Parathyroid adenoma (tissue), 2 donors: ENCODE measurements at regions not wholly inside any gene's neighbourhood (a gene's known extent, or its start where the extent isn't known, plus 50 kb on each side); places are given as distances from the start of the nearest gene placed in this dataset.

ENCODE experiments used
- H2AFZ ChIP-seq: fragments of 300-600 bp; sonication (generic); one replicate; pipeline ENCODE4 v1.7.0; 2017; ENCODE audit warnings: antibody characterized with exemption, mild to moderate bottlenecking
- H3K27ac ChIP-seq: fragments of 300-600 bp; sonication (generic); one replicate; pipeline ENCODE4 v1.7.0; 2017
- H3K27me3 ChIP-seq: fragments of 300-600 bp; sonication (generic); one replicate; pipeline ENCODE4 v1.7.0; 2017; ENCODE audit warnings: low read length; ENCODE audit not compliant: control insufficient read depth, insufficient read depth
- H3K36me3 ChIP-seq: fragments of 300-600 bp; sonication (generic); one replicate; pipeline ENCODE4 v1.7.0; 2017; ENCODE audit warnings: low read length; ENCODE audit not compliant: control insufficient read depth, insufficient read depth
- H3K4me1 ChIP-seq: fragments of 300-600 bp; sonication (generic); one replicate; pipeline ENCODE4 v1.7.0; 2017; ENCODE audit warnings: control low read depth
- H3K4me2 ChIP-seq: fragments of 300-600 bp; sonication (generic); one replicate; pipeline ENCODE4 v1.7.0; 2017; ENCODE audit warnings: low read length
- H3K4me3 ChIP-seq: fragments of 300-600 bp; sonication (generic); one replicate; pipeline ENCODE4 v1.7.0; 2017; ENCODE audit warnings: low read depth, low read length
- H3K79me2 ChIP-seq: fragments of 300-600 bp; sonication (generic); one replicate; pipeline ENCODE4 v1.7.0; 2017; ENCODE audit warnings: control low read depth
- H3K9ac ChIP-seq: fragments of 300-600 bp; sonication (generic); one replicate; pipeline ENCODE4 v1.7.0; 2017; ENCODE audit warnings: mild to moderate bottlenecking
- H3K9me3 ChIP-seq: fragments of 300-600 bp; sonication (generic); one replicate; pipeline ENCODE4 v1.7.0; 2017; ENCODE audit warnings: low read length; ENCODE audit not compliant: control insufficient read depth
- CTCF ChIP-seq: fragments of 300-600 bp; sonication (generic); IDR thresholded peaks from one replicate; pipeline ENCODE4 v1.7.0; 2017; ENCODE audit warnings: antibody characterized with exemption, mild to moderate bottlenecking
- donor health status: primary hyperparathyroidism.

DNA sequence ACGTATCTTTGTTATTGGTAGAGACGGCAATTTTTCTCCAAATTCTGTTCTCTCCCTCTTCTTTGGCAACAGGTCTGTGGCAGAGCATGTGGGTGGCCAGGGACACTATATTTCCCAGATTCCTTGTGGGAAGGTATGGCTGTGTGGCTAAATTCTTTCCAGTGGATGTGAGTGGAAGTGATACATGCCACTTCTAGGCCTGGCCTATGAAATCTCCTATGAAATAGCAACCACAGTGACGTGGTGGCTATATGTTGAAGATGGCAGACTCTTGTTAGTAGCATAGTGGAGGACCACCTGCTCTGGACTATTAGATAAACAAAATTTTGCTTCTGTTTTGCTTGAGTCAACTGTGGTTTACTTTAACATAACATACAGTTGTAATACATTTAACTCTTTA, 243.3 kb downstream of the IL20RB start:
- H3K9me3 ChIP-seq: no peaks in the 10 kb centered on the region

DNA sequence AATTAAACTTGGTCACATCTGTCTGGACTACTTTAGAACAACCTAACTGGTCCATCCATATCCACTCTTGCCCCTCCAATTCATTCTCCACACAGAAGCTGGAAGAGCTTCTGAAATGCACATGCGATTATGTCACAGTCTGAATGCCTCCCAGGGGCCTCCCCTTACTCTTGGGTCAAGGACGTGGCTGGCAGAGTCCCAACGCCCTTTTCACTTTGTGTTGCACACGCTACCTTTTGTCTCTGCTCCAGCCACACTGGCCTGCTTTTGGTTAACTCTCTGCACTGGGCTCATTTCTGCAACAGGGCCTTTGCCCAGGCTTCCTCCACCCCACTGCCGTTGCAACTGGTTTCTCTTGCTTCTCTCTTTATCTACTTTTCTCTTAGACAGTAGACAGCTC, 245.2 kb downstream of the IL20RB start:
- no peak for TF ChIP-seq CTCF
- H3K27ac ChIP-seq: no peak overlapping the region
- no peak overlapping the region for H2AFZ ChIP-seq
- no peak overlapping the region for H3K9ac ChIP-seq
- H3K27me3 ChIP-seq: no peaks in the 10 kb centered on the region
- no peak overlapping the region for H3K4me2 ChIP-seq
- H3K4me1 ChIP-seq: no peaks in the 10 kb centered on the region
- H3K79me2 ChIP-seq: no peaks in the 10 kb centered on the region
- no peak overlapping the region for H3K4me3 ChIP-seq
- H3K9me3 ChIP-seq: no peaks in the 10 kb centered on the region
- H3K36me3 ChIP-seq: no peaks in the 10 kb centered on the region

More for the DNA sequence above, 243.3 kb downstream of the IL20RB start:
- no peaks in the 10 kb centered on the region for H3K27me3 ChIP-seq
- H3K4me3 ChIP-seq: no peak overlapping the region
- H2AFZ ChIP-seq: no peak overlapping the region
- no peaks in the 10 kb centered on the region for H3K79me2 ChIP-seq
- H3K4me1 ChIP-seq: no peaks in the 10 kb centered on the region
- no peak for TF ChIP-seq CTCF
- no peak overlapping the region for H3K4me2 ChIP-seq
- H3K36me3 ChIP-seq: no peaks in the 10 kb centered on the region
- no peak overlapping the region for H3K9ac ChIP-seq
- no peak overlapping the region for H3K27ac ChIP-seq

DNA sequence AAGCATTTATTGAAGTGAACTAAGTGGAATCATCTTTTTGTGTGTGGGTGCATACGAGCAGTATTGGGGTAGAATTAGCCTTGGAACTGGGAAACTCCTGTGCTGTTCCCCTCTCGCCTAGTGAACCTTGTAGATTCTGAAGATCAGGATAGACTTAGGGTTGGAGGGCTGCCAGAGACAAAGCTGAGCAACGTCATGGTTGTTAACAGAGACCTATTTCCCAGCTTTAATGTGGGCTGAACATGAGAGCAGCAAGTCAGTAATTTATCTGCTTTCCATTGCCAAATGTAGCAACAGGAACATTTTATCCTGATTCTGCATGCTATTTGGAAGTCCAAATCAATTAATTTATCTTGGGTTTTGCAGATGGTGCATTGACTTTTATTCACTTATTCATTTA, 246.6 kb downstream of the IL20RB start:
- Histone ChIP-seq H3K27ac (no peak overlapping the region), H2AFZ (no peak overlapping the region), H3K27me3 (no peaks in the 10 kb centered on the region), H3K79me2 (no peaks in the 10 kb centered on the region), H3K9me3 (no peaks in the 10 kb centered on the region), H3K4me3 (no peak overlapping the region), H3K9ac (no peak overlapping the region), H3K4me1 (no peaks in the 10 kb centered on the region), H3K36me3 (no peaks in the 10 kb centered on the region), H3K4me2 (no peak overlapping the region)
- no peak for TF ChIP-seq CTCF

GRCh38 chr3:137205394-137206045, 247.7 kb downstream of the IL20RB start:
- no peak overlapping the region for H3K4me3 ChIP-seq
- H3K4me1 ChIP-seq: no peaks in the 10 kb centered on the region
- H3K79me2 ChIP-seq: no peaks in the 10 kb centered on the region
- no peak overlapping the region for H2AFZ ChIP-seq
- H3K27me3 ChIP-seq: no peaks in the 10 kb centered on the region
- no peak overlapping the region for H3K27ac ChIP-seq
- no peak for TF ChIP-seq CTCF
- no peak overlapping the region for H3K9ac ChIP-seq
- H3K36me3 ChIP-seq: no peaks in the 10 kb centered on the region
- H3K9me3 ChIP-seq: no peaks in the 10 kb centered on the region
- H3K4me2 ChIP-seq: no peak overlapping the region

GRCh38 chr3:137207616-137208015, 249.8 kb downstream of the IL20RB start:
- no peak for TF ChIP-seq CTCF
- H3K4me1 ChIP-seq: no peaks in the 10 kb centered on the region
- no peaks in the 10 kb centered on the region for H3K79me2 ChIP-seq
- H3K9ac ChIP-seq: no peak overlapping the region
- no peaks in the 10 kb centered on the region for H3K36me3 ChIP-seq
- no peaks in the 10 kb centered on the region for H3K27me3 ChIP-seq
- H3K4me2 ChIP-seq: no peak overlapping the region
- no peak overlapping the region for H2AFZ ChIP-seq
- no peaks in the 10 kb centered on the region for H3K9me3 ChIP-seq
- H3K27ac ChIP-seq: no peak overlapping the region
- no peak overlapping the region for H3K4me3 ChIP-seq
